Tibial nerve (tissue), 3 donors: ENCODE measurements at regions not wholly inside any gene's neighbourhood (a gene's known extent, or its start where the extent isn't known, plus 50 kb on each side); places are given as distances from the start of the nearest gene placed in this dataset.

Experiments
- POLR2A ChIP-seq, 2 donors: fragments of 450-650 bp; IDR thresholded peaks; one replicate each; pipeline ENCODE4 v1.6.1; 2017; ENCODE audit warnings: antibody characterized with exemption in 2 of 2, mild to moderate bottlenecking in 2 of 2, moderate library complexity in 2 of 2
- TF ChIP-seq, protein P1 (sequence below), 5 experiments: fragments of 200-600 bp in 3 of 5; fragments of 450-650 bp in 2 of 5; sonication (generic) in 3 of 5; IDR thresholded peaks; one replicate each; pipeline ENCODE4 v1.5.1; 2016 to 2019; ENCODE audit warnings: antibody characterized with exemption in 5 of 5, mild to moderate bottlenecking in 3 of 5, moderate library complexity in 2 of 5

DNA sequence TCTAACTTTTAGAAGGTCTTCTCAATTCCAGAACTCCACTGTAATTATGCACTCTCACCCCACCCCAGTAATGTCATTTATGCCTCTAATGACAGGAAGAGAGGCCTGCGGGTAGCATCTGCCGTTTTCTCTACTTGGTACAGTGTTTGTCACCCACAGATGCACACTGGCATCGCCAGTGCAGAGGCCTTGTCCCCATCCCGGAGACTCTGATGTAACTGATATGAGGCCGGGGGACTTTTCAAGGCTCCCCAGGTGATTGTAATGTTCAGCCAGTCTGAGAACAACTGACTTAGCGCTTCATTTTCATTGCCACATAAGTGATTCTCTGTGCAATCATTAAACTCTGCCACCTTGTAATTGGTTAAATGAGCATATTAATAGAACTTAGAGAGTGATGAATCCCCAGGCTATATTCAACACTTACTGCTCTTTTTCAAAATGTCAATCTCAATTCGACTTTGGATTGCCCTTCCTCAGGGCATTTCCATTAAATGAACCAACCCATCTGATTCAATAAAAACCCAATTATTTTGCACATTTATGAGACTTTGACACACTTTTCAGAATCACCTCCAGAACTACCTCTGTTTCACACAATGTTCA is 113.2 kb downstream of the HERPUD2 start:
- TF ChIP-seq POLR2A (IDR thresholded peaks at IDR 0.05) = no peak
- TF ChIP-seq, protein P1, sequence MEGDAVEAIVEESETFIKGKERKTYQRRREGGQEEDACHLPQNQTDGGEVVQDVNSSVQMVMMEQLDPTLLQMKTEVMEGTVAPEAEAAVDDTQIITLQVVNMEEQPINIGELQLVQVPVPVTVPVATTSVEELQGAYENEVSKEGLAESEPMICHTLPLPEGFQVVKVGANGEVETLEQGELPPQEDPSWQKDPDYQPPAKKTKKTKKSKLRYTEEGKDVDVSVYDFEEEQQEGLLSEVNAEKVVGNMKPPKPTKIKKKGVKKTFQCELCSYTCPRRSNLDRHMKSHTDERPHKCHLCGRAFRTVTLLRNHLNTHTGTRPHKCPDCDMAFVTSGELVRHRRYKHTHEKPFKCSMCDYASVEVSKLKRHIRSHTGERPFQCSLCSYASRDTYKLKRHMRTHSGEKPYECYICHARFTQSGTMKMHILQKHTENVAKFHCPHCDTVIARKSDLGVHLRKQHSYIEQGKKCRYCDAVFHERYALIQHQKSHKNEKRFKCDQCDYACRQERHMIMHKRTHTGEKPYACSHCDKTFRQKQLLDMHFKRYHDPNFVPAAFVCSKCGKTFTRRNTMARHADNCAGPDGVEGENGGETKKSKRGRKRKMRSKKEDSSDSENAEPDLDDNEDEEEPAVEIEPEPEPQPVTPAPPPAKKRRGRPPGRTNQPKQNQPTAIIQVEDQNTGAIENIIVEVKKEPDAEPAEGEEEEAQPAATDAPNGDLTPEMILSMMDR (IDR thresholded peaks at IDR 0.05) = no peak
